Liver (tissue), 3 donors: ENCODE measurements at regions not wholly inside any gene's neighbourhood (a gene's known extent, or its start where the extent isn't known, plus 50 kb on each side); places are given as distances from the start of the nearest gene placed in this dataset.

ENCODE experiments used
- ATF3 ChIP-seq: IDR thresholded peaks from 2 replicates; pipeline ENCODE4 v1.6.1; 2016; ENCODE audit warnings: antibody characterized with exemption
- EGR1 ChIP-seq, 2 donors: IDR thresholded peaks; 2 replicates each; pipeline ENCODE4 v1.6.1; 2016 to 2018; ENCODE audit warnings: antibody characterized with exemption in 2 of 2, low read depth in 2 of 2
- GABPA ChIP-seq, 2 donors: IDR thresholded peaks in 1 of 2; conservative IDR thresholded peaks in 1 of 2; 2 replicates each; pipeline ENCODE4 v1.6.1; 2016; ENCODE audit warnings: antibody characterized with exemption in 2 of 2, mild to moderate bottlenecking in 1 of 2, moderate library complexity in 1 of 2
- HNF4G ChIP-seq: IDR thresholded peaks from 2 replicates; pipeline ENCODE4 v1.6.1; 2016; ENCODE audit warnings: antibody characterized with exemption
- JUND ChIP-seq, 2 donors: IDR thresholded peaks; 2 replicates each; pipeline ENCODE4 v1.6.1; 2016; ENCODE audit warnings: antibody characterized with exemption in 2 of 2
- MAX ChIP-seq: IDR thresholded peaks from 2 replicates; pipeline ENCODE4 v1.6.1; 2016; ENCODE audit warnings: antibody characterized with exemption
- RAD21 ChIP-seq, 2 donors: IDR thresholded peaks; 2 replicates each; pipeline ENCODE4 v1.6.1; 2016; ENCODE audit warnings: antibody characterized with exemption in 2 of 2, mild to moderate bottlenecking in 2 of 2
- REST ChIP-seq: IDR thresholded peaks from 2 replicates; pipeline ENCODE4 v1.6.1; 2016; ENCODE audit warnings: antibody characterized with exemption, mild to moderate bottlenecking
- RXRA ChIP-seq, 2 donors: IDR thresholded peaks; 2 replicates each; pipeline ENCODE4 v1.6.1; 2017 to 2018; ENCODE audit warnings: antibody characterized with exemption in 2 of 2, mild to moderate bottlenecking in 1 of 2
- SP1 ChIP-seq: IDR thresholded peaks from 2 replicates; pipeline ENCODE4 v1.6.1; 2018; ENCODE audit warnings: antibody characterized with exemption, mild to moderate bottlenecking
- TAF1 ChIP-seq: conservative IDR thresholded peaks from 2 replicates; pipeline ENCODE4 v1.6.1; 2016; ENCODE audit warnings: antibody characterized with exemption, mild to moderate bottlenecking
- YY1 ChIP-seq: IDR thresholded peaks from 2 replicates; pipeline ENCODE4 v1.6.1; 2016; ENCODE audit warnings: antibody characterized with exemption, mild to moderate bottlenecking
- TF ChIP-seq, protein P1 (sequence below): fragments of 150-350 bp; IDR thresholded peaks from 2 replicates; pipeline ENCODE4 v1.5.1; 2017; ENCODE audit warnings: improper control_type of control experiment, low read depth, low read length; ENCODE audit not compliant: missing input control
- donor health status: healthy.
- donor health status: healthy.

- TF ChIP-seq, protein P1, sequence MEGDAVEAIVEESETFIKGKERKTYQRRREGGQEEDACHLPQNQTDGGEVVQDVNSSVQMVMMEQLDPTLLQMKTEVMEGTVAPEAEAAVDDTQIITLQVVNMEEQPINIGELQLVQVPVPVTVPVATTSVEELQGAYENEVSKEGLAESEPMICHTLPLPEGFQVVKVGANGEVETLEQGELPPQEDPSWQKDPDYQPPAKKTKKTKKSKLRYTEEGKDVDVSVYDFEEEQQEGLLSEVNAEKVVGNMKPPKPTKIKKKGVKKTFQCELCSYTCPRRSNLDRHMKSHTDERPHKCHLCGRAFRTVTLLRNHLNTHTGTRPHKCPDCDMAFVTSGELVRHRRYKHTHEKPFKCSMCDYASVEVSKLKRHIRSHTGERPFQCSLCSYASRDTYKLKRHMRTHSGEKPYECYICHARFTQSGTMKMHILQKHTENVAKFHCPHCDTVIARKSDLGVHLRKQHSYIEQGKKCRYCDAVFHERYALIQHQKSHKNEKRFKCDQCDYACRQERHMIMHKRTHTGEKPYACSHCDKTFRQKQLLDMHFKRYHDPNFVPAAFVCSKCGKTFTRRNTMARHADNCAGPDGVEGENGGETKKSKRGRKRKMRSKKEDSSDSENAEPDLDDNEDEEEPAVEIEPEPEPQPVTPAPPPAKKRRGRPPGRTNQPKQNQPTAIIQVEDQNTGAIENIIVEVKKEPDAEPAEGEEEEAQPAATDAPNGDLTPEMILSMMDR: no peak
- TF ChIP-seq YY1: no peak
- no peak for TF ChIP-seq HNF4G
- TF ChIP-seq RAD21 (IDR thresholded peaks at IDR 0.05): no peak
- no peak for TF ChIP-seq EGR1 (IDR thresholded peaks at IDR 0.05; ENCODE audit: low read depth in 2 of 2)
- TF ChIP-seq REST: no peak
- TF ChIP-seq SP1: no peak
- no peak for TF ChIP-seq TAF1
- no peak for TF ChIP-seq GABPA (IDR thresholded peaks at IDR 0.05 in 1 of 2, conservative IDR thresholded peaks at IDR 0.05 in 1 of 2)
- no peak for TF ChIP-seq MAX
- no peak for TF ChIP-seq ATF3
- TF ChIP-seq JUND (IDR thresholded peaks at IDR 0.05): no peak
- no peak for TF ChIP-seq RXRA (IDR thresholded peaks at IDR 0.05)
Measured at GRCh38 chr17:20735796-20736195, 156.3 kb downstream of the CDRT15L2 start.
